CD4-positive, alpha-beta T cell treated with Interleukin-12 subunit alpha and Interleukin-12 subunit beta, for 1 hour (primary cell): ENCODE measurements at regions not wholly inside any gene's neighbourhood (a gene's known extent, or its start where the extent isn't known, plus 50 kb on each side); places are given as distances from the start of the nearest gene placed in this dataset.

Experiments used
- DNase-seq: peaks from one replicate; pipeline ENCODE4 v3.0.0-alpha.2; 2020

GRCh38 chr18:45548614-45549013, 66.7 kb upstream of the SLC14A2 start:
- DNase-seq = no peak

GRCh38 chr18:45549290-45549689, 66.0 kb upstream of the SLC14A2 start:
- no peak for DNase-seq

DNA sequence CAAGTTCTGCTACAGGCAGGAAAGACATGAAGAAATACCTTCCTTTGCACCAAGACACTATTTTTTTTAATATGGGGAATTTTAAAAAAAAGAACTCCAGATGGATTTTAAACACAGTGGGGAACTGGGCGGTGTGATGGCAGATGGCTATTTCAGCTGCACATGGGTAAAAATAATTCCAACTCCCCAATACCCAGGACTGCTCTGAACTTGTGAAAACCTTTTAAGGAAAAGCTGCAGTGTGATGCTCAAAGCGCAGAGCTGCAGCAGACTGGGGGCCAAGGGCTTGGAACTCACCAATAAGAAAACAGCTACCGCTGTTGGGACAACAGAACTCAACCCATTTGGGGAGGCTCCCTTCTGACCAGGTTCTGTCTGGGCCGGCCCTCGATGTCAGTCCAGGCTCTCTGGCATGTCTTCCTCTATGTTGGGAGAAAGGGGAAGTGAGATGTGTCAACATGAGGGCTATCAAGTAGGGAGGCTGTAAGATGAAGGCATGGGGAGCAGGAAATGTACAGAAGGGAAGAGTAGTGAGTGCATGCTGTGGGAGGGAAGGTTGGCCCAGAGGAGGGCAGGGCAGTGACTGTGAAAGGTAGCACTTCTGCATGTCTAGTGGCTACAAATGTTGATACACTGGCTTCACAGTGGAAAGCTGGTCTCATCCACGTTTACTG, 64.0 kb upstream of the SLC14A2 start:
- no peak for DNase-seq

GRCh38 chr18:45553723-45554388, 61.4 kb upstream of the SLC14A2 start:
- DNase-seq = no peak

GRCh38 chr18:45554389-45554737, 60.9 kb upstream of the SLC14A2 start:
- no peak for DNase-seq

GRCh38 chr18:45556222-45556621, 59.1 kb upstream of the SLC14A2 start:
- DNase-seq = no peak

GRCh38 chr18:45557287-45557686, 58.0 kb upstream of the SLC14A2 start:
- no peak for DNase-seq

DNA sequence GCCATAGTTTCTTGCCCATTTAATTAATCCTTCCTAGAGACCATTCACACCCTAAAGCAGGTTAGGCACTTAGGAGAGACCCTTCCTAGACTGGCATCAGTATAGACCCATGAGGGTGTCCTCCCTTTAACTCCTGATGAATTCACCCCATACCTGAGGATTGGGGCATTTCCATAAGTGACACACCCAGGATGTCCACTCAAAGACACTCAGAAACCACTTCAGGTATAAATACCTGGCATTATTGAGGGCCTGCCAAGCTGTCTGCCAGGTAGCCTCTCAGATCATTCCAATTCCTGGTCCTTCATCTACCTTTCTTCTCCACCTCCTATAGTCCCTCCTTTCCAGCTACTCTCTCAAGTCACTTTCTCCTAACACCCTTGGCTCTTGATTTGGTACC, 57.5 kb upstream of the SLC14A2 start:
- no peak for DNase-seq

DNA sequence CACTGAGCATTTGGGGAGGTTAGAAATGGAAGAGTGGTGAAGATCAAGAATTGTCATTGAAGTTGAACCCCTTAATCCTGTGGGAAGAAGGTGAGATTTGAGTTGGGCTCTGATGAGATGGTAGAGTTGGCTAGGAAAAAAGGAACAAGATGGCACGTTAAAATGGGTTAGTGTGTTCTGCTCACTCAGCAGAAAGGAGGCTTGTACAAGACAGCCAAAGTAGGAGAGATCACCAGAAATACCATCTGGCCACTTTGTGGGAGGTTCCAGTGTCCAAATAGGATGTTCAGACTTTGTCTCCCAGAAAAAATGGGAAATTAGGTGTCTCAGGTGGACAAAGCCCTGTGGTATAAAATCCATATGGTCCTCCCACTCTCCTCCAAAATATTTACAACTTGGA, 56.0 kb upstream of the SLC14A2 start:
- no peak for DNase-seq

- no peak for DNase-seq
These were observed 54.4 kb upstream of the SLC14A2 start for GRCh38 chr18:45560870-45561269.

DNA sequence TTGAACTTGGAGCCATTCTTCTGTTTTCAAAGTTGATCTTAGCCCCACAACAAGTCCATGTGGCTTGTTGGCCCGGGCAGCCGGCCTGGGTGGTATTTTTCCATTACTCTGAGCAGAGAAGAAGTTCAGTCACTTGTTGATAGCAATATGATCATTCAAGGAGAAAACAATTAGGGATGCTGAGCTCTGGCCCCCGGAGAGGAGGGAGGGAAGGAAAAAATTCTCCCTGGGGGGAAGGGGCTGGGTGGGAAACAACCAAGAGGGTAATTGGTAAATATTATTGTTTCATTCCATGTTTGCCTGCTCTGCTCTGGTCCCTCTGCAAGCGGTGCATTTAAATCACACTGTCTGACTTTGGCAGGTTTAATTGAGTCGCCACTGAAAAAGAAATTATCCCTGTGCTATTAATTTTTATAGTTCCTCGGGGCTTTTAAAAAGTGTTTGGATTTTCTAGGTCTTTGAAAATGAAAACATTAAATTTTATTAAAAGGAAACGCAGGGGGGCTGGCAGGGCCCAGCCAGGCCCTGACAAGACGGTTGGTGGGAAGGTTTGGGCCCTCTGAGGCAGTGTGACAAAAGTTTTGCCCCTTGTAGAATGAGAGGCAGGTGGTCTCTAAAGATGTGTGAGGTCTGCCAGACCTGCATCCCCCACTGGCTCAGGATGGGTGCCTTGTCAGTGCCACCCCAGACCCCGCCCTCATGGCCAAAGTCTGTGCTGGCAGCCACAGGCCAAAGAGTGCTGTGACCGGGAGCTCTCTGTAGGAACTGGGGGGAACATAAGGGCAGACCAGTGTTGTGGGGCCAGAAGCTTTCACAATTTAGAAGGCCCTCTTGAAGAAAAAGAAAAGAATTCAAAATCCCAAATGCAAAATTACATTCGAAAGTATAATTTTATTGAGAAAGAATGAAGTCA, 52.5 kb upstream of the SLC14A2 start:
- DNase-seq = no peak

DNA sequence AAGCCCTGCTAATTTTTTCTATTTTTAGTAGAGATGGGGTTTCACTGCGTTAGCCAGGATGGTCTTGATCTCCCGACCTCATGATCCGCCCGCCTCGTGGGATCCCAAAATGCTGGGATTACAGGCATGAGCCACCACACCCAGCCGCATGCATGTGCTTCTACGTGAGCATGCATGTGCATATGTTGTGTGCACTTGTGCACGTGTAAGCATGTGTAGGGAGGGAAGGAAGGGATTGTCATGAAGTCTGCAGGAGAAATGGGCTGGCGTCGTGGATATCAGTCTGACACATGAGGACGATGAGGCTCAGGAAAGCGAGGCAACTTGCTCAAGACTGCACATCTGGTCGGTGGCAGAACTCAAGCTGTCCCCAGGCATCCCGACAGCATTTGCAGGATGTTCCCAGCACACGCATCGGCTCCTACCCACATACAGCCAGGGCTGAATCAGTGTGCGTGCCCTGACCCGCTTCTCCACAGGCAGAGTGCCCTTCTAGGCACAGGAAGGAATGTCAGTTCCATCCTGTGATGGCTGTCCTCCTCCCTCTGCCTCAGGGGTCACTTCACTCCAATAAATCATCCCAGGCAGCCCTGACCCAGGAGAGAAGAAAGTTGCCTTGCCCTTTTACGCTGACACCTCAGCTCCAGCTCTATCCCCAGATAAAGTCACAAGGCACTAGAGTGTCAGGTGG, 49.9 kb upstream of the SLC14A2 start:
- DNase-seq = no peak
